BE2C (cell line): ENCODE measurements at regions not wholly inside any gene's neighbourhood (a gene's known extent, or its start where the extent isn't known, plus 50 kb on each side); places are given as distances from the start of the nearest gene placed in this dataset.

ENCODE experiments used
- DNase-seq: peaks from one replicate; pipeline ENCODE4 v3.0.0-alpha.2; 2020
- H3K27me3 ChIP-seq: fragments of 250-450 bp; sonication (Bioruptor Pico); 2 replicates; pipeline ENCODE4 v1.5.1; 2020; ENCODE audit warnings: mild to moderate bottlenecking
- H3K36me3 ChIP-seq: fragments of 250-450 bp; sonication (Bioruptor Pico); 2 replicates; pipeline ENCODE4 v1.5.1; 2020; ENCODE audit warnings: mild to moderate bottlenecking
- H3K4me1 ChIP-seq: fragments of 250-450 bp; sonication (Bioruptor Pico); 2 replicates; pipeline ENCODE4 v1.5.1; 2020
- H3K4me3 ChIP-seq: 2 replicates; pipeline ENCODE4 v1.5.1; 2011; ENCODE audit warnings: low read depth, low read length
- H3K9me3 ChIP-seq: fragments of 250-450 bp; sonication (Bioruptor Pico); 2 replicates; pipeline ENCODE4 v1.5.1; 2020
- TF ChIP-seq, protein P1 (sequence below): IDR thresholded peaks from 2 replicates; pipeline ENCODE4 v1.5.1; 2012; ENCODE audit warnings: mild to moderate bottlenecking, low read depth, low read length

DNA sequence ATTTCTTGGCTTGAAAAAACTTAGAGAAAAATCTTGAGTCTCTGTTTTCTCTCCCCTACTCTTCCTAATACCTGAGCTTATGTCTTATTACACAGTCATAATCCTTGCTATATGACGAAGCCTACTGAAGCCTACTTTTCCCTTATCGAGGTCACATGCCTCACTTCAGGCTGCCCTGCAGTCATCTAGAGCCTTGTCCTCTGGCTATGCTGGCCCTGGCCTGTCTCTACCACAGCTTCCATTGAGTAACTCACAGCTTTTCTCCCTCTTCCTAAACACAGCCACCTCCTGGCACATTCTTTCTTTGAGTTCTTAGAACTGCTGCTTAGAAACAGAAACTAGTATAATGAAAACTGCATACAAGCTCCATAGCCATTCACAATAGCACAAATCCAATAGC is 1698.3 kb downstream of the STIM2 start:
- no peak for DNase-seq
- TF ChIP-seq, protein P1, sequence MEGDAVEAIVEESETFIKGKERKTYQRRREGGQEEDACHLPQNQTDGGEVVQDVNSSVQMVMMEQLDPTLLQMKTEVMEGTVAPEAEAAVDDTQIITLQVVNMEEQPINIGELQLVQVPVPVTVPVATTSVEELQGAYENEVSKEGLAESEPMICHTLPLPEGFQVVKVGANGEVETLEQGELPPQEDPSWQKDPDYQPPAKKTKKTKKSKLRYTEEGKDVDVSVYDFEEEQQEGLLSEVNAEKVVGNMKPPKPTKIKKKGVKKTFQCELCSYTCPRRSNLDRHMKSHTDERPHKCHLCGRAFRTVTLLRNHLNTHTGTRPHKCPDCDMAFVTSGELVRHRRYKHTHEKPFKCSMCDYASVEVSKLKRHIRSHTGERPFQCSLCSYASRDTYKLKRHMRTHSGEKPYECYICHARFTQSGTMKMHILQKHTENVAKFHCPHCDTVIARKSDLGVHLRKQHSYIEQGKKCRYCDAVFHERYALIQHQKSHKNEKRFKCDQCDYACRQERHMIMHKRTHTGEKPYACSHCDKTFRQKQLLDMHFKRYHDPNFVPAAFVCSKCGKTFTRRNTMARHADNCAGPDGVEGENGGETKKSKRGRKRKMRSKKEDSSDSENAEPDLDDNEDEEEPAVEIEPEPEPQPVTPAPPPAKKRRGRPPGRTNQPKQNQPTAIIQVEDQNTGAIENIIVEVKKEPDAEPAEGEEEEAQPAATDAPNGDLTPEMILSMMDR, result no peak
- Histone ChIP-seq H3K4me3 (no peak overlapping the region), H3K9me3 (no peaks in the 10 kb centered on the region), H3K27me3 (no peaks in the 10 kb centered on the region), H3K4me1 (no peaks in the 10 kb centered on the region), H3K36me3 (no peaks in the 10 kb centered on the region)

DNA sequence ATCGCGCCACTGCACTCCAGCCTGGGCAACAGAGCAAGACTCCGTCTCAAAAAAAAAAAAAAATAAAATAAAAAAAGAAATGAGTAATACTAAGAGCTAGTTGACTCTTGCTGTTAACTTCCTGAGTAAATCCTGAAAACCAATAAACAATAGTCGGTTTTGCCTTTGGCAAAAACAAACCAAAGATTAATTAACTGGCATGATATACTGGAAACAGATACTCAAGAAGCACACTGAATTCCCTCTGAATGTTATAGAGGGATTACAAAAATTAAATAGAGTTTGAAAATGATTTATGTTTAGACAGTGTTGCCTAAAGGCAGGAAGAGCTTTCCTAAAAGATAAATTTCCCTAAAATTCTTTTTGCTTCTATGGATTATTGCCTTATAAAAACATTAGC is 1702.3 kb downstream of the STIM2 start:
- Histone ChIP-seq H3K36me3 (no peaks in the 10 kb centered on the region), H3K4me1 (no peaks in the 10 kb centered on the region), H3K27me3 (no peaks in the 10 kb centered on the region), H3K4me3 (no peak overlapping the region), H3K9me3 (no peaks in the 10 kb centered on the region)
- TF ChIP-seq, protein P1, result no peak
- DNase-seq, result no peak

DNA sequence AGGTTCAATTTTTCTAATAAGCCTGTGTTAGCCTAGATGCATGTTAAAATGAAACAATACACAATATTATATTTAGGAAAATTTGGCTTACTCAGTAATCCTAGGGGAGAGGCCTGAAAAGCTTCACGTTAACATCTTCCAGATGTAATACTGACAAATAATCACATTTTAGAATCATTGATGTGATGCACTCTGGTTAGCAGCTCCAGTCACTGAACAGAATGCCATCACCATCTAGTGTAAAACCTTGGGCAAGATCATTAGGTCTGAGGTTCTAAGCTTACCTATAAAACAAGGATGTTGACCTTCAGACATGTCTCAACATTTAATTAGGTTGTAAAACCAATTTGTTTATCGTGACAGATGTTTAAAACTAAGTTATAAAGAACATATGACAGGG is 1704.8 kb downstream of the STIM2 start:
- Histone ChIP-seq H3K27me3 (no peaks in the 10 kb centered on the region), H3K9me3 (no peaks in the 10 kb centered on the region), H3K36me3 (no peaks in the 10 kb centered on the region), H3K4me3 (no peak overlapping the region), H3K4me1 (no peaks in the 10 kb centered on the region)
- no peak for DNase-seq
- TF ChIP-seq, protein P1, result no peak

DNA sequence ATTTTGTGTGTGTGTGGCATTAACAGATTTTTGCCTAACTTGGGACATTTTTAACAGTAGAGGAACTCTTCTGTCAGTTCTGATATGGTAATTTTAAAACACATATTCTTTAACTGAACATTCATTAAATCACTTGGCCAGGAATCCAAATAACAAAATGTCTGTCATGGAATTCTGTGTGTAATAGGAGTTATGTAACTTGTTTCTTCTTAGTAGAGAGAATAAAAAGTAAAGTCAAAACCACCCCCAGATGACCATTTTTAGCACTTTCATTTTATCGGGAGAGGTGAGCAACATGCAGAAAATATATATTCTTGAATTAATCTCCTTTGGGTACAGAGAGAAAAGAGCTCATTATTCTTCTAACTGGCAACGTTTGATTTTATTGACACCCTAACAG is 1740.3 kb downstream of the STIM2 start:
- Histone ChIP-seq H3K4me1 (no peaks in the 10 kb centered on the region), H3K4me3 (no peak overlapping the region), H3K27me3 (no peaks in the 10 kb centered on the region), H3K36me3 (no peaks in the 10 kb centered on the region), H3K9me3 (no peaks in the 10 kb centered on the region)
- DNase-seq, result no peak
- TF ChIP-seq, protein P1, result no peak

DNA sequence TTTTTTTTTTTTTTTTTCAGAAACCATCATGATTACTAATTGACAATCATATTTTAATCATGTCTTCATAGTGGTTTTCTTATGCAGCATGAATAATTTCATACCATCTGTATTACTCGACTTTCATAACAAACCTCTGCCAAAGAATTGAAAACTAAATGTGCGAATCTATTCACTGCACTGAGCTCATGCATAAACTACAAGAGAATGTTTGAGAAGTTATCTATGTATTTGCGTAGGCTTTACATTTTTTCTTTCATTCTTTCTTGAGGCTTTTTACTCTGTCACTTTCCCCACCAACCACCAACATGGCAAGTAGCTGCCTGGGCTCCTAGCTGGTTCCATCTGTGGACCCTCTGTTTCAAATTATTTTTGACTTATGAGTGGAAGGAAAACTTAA is 1761.0 kb downstream of the STIM2 start:
- Histone ChIP-seq H3K4me1 (no peaks in the 10 kb centered on the region), H3K9me3 (no peaks in the 10 kb centered on the region), H3K27me3 (no peaks in the 10 kb centered on the region), H3K36me3 (no peaks in the 10 kb centered on the region), H3K4me3 (no peak overlapping the region)
- DNase-seq, result no peak
- TF ChIP-seq, protein P1, result no peak

DNA sequence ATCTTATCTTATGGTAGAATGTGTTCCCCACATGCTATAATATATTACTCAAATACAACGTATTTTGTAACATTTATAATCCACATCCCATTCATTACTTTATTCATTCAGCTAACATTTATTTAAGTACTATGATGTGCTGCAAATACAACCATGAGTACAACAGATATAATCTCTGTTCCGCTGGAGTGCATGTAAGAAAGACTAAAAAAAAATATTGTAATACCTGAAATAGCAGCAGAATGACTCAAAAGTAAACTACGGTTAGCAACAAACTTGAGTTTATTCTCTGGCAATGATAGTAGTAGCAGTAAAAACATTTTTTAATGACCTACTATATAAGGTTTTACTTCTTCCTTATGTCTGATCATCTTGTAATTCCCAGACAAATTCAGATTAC is 1776.3 kb downstream of the STIM2 start:
- Histone ChIP-seq H3K36me3 (no peaks in the 10 kb centered on the region), H3K4me1 (no peaks in the 10 kb centered on the region), H3K9me3 (no peaks in the 10 kb centered on the region), H3K27me3 (no peaks in the 10 kb centered on the region), H3K4me3 (no peak overlapping the region)
- no peak for DNase-seq
- TF ChIP-seq, protein P1, result no peak
